Stimulated activated naive CD8-positive, alpha-beta T cell treated with anti-CD3 and anti-CD28 coated beads, Interleukin-15, Interleukin-2, amounts not matched to agents 100 U/mL and 50 U/mL, for 24 hours (primary cell): ENCODE measurements at regions not wholly inside any gene's neighbourhood (a gene's known extent, or its start where the extent isn't known, plus 50 kb on each side); places are given as distances from the start of the nearest gene placed in this dataset.
"Not testable (repeated sequence)": the region's sequence is repeated elsewhere in the genome, so short reads cannot be mapped to it uniquely, and the experiment has no call there.

Experiments
- ATAC-seq: fragments of 150-1000 bp; cut with Tn5 transposase; one replicate; pipeline ENCODE4 v1.10.0; 2021
- DNase-seq: peaks from one replicate; pipeline ENCODE4 v3.0.0; 2021

DNA sequence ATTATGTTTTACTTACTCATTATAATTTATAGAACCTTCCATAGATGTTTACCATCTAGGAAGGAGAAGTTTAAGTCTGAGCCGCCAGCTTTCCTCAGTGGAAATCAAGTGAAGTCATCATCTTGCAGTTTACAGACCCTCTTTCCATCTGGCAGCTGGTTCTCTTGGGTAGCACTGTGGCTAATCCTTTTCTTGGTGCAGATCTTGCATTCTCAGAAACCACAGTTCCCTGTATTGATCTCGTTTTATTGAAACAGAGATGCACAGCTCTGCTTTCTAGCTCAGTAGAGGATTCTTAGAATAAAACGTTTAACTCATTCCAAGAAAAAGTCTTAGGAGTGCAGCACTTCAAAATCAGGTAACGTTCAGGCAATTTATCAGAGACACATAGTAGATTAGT, 1154.7 kb downstream of the FOXD4L5 start:
- ATAC-seq, DNase-seq: not testable (repeated sequence)

DNA sequence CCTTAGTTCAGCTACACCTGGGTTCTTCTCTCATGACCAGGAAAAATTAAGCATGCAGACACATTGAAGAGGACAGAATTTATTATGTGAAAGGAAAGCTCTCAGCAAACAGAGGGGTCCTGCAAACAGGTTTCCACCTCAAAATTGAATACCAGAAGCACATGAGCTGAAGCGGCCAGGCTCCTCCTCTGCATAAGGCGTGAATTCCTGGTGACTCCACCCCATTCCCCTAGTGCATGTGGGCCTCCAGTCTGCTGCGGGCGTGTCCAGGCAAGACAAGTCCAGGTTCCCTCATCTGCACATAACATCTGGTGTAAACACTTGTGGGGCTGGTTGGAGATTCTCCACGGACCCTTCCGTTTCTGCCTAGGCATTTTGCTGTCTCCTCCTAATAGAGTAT, 1156.4 kb downstream of the FOXD4L5 start:
- DNase-seq (no peak), ATAC-seq (no peak)

DNA sequence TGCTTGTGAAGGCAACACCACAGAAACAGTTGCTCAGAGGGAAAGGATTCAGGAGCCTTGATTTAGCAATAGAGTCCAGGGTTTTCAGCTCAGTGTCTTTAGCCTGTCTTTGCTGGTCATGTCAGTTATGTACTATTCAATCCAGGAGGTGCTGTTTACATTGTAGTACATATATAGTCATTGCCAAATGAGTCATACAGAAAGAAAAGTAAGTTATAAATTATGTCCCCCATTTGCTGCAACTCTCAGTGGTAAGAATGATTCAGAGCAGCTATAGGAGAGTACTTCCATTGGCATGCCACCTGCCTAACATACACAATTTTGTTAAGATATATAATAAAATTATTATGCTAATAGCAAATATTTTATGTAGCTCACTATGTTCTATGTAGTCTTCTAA, 1163.4 kb downstream of the FOXD4L5 start:
- ATAC-seq: not testable (repeated sequence)

DNA sequence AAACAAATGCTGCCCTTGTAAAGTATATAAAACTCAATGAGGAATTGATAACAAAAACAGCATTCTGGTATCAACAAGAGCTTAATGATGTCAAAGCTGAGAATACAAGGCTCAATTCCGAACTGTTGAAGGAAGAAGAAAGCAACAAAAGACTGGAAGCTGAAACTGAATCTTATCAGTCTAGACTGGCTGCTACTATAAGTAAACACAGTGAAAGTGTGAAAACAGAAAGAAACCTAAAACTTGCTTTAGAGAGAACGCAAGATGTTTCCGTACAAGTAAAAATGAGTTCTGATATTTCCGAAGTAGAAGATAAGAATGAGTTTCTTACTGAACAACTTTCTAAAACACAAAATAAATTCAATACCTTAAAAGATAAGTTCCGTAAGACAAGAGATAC, 1167.7 kb downstream of the FOXD4L5 start:
- not testable (repeated sequence) for DNase-seq, ATAC-seq

More for the DNA sequence above, 1163.4 kb downstream of the FOXD4L5 start:
- DNase-seq: not testable (repeated sequence)

DNA sequence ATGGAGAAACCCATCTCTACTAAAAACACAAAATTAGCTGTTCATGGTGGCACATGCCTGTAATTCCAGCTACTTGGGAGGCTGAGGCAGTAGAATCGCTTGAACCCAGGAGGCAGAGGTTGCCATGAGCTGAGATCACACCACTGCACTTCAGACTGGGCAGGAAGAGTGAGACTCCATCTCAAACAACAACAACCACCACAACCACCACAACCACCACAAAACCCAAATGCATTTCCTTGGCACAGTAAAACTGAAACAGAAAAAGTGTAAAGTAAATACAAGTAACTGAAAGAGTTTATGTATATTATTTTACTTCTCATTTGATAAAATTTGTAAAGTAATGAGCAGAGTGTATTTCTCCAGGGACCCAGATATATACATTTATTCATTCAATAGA, 1177.1 kb downstream of the FOXD4L5 start:
- DNase-seq, ATAC-seq: not testable (repeated sequence)

DNA sequence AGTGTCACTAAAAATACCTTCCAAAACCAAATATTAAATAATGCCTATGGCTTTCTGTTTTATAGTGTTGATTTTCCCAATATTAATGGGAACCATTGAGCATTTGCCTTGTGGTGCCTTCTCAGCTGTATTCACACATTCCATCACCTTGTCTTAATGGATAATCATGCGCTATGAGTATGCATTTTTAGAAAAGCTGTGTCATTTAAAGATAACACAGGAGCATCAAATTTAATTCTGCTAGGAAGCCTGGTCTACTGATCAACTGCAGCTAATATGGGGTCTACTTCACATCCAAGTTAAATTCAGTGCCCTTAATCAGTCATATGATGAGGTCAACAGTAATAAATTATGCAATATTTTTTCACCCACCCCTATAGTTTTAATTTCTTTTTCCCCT, 1177.8 kb downstream of the FOXD4L5 start:
- not testable (repeated sequence) for ATAC-seq, DNase-seq

DNA sequence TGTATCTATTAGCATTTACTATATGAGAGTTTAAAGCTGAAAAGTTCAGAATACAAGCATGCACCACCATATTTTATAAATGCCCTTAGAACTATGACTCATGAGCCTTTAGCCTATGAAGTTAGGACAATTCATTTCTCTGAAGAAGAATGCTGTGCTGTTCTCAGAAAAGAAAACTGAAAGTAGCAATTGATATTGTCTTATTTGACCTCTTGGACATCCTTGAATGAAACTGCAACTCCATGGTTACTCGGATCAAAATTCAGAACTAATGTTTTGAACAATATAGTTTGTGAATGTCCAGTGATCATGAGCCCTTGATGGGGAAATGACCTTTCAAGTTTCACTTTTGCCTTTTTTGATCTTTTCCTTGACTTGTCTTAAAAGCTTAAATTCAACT, 1179.8 kb downstream of the FOXD4L5 start:
- not testable (repeated sequence) for ATAC-seq, DNase-seq

DNA sequence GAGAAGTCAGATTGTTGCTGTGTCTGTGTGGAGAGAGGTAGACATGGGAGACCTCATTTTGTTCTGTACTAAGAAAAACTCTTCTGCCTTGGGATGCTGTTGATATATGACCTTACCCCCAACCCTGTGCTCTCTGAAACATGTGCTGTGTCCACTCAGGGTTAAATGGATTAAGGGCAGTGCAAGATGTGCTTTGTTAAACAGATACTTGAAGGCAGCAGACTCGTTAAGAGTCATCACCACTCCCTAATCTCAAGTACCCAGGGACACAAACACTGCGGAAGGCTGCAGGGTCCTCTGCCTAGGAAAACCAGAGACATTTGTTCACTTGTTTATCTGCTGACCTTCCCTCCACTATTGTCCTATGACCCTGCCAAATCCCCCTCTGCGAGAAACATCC, 1183.5 kb downstream of the FOXD4L5 start:
- not testable (repeated sequence) for ATAC-seq

DNA sequence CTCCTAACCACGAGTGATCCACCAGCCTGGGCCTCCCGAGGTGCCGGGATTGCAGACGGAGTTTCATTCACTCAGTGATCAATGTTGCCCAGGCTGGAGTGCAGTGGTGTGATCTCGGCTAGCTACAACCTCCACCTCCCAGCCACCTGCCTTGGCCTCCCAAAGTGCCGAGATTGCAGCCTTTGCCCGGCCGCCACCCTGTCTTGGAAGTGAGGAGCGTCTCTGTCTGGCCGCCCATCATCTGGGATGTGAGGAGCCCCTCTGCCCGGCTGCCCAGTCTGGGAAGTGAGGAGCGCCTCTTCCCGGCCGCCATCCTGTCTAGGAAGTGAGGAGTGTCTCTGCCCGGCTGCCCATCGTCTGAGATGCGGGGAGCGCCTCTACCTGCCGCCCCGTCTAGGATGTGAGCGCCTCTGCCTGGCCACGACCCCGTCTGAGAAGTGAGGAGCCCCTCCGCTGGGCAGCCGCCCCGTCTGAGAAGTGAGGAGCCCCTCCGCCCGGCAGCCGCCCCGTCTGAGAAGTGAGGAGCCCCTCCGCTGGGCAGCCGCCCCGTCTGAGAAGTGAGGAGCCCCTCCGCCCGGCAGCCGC, 1184.3 kb downstream of the FOXD4L5 start:
- ATAC-seq, DNase-seq: not testable (repeated sequence)

More for the DNA sequence above, 1183.5 kb downstream of the FOXD4L5 start:
- DNase-seq: not testable (repeated sequence)

DNA sequence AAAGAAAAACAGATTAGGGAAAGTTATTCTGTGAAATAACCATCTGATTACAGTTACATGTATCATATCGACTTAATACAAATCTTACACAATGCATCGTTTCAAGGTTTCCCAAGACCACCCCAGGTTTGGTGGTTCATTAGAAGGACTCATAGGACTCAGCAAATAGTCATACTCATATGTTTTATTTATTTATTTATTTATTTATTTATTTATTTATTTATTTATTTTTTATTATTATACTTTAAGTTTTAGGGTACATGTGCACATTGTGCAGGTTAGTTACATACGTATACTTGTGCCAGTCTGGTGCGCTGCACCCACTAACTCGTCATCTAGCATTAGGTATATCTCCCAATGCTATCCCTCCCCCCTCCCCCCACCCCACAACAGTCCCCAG, 1199.0 kb downstream of the FOXD4L5 start:
- DNase-seq, ATAC-seq: not testable (repeated sequence)

DNA sequence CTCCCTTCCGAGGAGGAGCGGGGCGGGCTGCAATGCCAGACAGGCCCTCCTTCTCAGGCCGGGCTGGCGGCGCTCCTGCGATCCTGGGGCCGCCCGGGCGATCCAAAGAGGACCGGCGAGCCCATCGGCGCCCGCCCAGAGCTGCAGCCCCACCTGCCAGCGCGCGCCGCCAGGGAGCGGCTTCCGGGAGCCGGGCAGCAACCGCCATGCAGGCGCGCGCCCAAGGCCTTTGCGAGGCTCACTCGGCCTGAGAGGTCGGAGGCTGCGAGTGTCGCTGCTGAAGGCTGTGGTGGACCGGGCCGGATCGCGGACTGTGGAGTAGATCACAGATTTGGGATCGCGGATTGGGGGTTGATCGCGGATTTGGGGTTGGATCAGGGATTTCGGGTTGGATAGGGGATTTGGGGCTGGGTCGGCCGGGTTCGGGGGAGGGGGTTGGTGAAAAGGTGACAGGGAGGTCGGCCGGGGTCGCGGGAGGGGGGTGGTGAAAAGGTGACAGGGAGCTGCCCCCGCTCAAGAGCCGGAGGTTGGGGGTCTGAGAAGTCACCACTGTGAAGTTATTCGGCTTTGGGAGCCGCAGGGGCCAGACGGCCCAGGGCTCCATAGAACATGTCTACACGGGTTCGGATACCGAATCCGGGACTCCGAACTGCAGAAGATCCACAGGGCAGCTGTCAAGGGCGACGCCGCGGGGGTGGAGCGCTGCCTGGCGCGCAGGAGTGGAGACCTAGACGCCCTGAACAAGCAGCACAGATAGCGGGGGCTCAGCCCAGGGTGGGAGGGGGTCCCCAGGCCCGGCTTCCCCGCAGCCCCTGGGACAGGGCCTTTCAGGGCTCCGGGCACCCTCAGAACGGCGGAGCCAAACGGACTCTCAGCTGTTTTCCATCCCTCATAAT, 1213.4 kb downstream of the FOXD4L5 start:
- not testable (repeated sequence) for DNase-seq, ATAC-seq

DNA sequence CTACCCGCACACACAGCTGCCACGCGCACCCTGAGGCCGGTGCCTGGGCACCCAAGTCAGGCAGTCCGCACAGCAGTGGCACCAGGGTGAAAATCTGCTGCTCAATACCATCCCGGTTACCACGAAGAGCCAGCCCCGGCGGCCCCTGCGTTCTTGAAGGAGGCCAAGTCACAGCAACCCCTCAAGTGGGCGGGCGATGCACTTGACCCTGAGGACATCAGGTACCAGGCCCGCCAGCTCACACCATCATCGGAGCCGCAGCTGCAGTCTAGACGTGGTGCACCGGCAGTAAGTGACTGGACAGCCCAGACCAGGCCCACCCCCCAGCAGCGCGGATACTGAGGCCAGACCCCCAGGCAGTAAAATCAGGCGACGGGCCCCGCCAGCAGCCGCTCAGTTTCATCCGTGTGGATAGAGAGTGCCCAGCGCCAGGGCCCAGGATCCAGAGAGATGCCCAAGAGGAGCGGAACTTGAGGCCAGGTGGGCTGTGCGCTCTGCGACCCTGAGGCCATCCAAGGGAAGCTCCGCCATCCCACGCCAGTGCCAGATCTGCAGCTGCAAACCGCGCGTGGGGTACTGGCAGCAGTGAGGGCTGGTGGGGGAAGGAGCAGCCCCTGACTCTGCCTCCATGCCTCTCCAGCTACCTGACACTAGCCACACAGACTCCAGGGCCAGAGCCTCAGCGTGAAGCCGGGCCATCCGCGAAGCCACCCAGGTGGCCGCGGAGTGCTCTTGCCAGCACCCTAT, 1214.2 kb downstream of the FOXD4L5 start:
- not testable (repeated sequence) for ATAC-seq, DNase-seq

DNA sequence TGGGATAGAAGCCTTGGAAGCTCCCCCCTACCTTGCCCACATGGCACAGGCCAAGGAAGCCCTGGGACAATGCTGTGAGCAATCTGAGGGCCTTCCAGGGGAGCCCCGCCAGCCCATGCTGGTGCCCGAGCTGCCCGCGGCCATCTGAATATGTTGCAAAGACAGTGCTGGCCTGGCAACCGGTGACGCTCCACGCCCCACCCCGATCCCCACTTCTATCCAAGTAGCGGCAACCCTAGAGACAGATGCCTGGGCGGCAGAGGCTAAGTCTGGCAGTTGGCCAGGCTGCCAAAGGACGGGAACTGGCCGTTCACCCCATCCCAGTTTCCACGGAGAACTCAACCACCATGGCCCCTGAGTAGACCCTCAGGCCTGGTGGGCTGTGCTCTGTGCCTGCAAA, 1214.9 kb downstream of the FOXD4L5 start:
- not testable (repeated sequence) for DNase-seq, ATAC-seq

DNA sequence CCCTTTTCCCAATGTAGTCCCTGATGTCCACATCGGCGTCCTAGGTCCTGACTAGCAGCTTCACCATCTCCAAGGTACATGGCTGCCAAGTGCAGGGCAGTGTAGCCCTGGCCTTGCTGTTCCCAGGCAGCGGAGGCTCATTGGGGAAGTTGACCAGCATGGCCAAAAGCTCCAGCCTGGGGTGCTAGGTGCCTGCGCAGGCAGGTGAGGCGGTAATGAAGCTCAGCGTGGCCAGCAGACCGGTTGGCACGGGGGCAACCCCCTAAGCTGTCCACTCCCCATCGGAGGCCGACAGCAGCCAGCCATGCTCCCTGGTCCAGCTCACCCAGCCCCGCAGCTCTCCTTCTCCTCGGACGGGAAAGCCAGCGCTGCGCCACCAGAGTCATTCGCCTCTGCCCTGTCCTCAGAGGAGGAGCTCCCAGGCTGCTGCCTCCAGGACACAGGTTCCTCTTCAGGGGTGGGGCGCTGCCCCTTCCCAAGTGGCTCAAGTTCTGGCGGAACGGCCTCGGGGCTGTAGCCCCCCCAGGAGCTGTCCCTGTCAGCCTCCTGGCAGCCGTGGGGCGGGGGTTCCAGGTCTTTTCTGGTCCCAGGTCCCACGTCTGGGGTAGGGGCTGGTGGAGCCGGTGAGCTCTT, 1218.2 kb downstream of the FOXD4L5 start:
- no peak for DNase-seq
- no peak for ATAC-seq

DNA sequence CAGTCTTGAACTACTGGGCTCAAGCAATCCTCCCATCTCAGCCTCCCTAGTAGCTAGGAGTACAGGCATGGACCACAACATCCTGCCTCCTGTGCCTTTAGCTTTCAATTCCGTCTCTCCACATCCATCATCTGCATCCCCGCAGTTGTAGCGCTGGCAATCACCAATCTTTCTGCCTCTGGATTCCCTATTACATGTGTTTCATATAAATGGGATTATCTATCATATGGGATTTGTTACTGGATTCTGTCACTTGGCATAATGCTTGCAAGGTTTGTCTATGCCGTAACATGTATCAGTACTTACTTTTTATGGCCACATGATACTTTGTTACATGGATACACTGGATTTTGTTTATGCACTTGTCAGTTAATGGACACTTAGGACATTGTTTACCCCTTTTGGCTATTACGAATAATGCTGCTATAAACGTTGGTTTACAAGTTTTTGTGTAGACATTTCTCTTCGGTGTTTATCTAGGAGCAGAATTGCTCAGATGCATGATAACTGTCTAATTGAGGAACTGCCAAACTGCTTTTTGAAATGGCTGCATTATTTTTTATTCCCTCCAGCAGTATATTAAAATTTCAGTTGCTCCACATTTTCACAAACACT, 1223.9 kb downstream of the FOXD4L5 start:
- ATAC-seq (no peak), DNase-seq (no peak)

DNA sequence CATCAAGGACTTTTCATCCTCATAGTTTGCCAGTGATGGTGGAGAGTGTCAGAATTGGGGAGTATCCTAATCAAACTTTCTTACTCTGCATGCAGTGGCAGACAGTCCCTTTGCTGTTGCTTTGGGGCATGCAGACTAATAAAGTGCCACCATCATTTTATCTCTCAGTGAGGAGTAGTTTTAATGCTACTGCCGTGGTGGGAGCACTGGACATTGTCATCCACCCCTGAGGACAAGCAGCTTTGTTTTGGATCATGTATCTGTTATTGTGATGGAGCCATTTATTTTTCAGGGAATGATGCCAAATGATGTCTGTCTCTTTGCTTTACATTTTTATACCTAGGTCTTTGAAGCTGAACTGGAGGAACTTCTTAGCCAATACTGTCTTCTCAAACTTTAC, 1226.9 kb downstream of the FOXD4L5 start:
- DNase-seq, ATAC-seq: not testable (repeated sequence)

DNA sequence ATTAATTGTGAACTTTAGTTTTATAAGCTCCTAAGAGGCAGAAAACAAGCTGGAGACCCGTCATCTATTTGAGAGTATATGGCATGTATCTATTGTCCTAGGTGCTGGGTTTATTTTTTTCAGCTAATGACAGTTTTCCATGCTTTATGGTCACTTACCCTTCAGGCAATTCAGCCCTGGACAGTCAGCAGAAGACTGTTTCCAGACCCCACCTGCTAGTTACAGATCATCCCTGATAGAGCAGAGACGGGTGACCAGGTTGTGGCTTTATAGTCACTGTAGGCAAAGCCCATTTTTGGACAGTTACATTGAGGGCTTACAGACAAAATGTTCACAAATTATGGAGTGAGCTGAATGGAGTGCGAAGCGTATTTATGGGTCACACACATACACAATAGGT, 1227.5 kb downstream of the FOXD4L5 start:
- DNase-seq (no peak), ATAC-seq (no peak)

DNA sequence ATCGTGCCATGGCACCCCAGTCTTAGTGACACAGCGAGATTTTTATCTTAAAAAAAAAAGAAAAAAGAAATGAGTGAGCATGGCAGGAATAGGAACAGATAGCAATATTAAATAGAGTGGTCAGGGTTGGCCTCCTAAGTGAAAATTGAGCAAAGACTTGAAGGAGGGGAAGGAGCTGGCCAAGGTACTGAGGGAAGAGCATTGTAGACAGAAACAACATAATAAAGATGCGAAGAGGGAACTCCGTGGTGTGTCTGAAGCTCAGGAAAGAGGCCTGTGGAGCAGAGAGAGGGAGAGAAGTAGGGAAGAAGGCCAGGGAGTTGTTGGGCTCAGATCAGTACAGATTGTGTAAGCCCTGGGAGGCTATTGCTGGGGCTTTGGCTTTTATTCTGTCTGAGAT, 1256.1 kb downstream of the FOXD4L5 start:
- ATAC-seq, DNase-seq: not testable (repeated sequence)

DNA sequence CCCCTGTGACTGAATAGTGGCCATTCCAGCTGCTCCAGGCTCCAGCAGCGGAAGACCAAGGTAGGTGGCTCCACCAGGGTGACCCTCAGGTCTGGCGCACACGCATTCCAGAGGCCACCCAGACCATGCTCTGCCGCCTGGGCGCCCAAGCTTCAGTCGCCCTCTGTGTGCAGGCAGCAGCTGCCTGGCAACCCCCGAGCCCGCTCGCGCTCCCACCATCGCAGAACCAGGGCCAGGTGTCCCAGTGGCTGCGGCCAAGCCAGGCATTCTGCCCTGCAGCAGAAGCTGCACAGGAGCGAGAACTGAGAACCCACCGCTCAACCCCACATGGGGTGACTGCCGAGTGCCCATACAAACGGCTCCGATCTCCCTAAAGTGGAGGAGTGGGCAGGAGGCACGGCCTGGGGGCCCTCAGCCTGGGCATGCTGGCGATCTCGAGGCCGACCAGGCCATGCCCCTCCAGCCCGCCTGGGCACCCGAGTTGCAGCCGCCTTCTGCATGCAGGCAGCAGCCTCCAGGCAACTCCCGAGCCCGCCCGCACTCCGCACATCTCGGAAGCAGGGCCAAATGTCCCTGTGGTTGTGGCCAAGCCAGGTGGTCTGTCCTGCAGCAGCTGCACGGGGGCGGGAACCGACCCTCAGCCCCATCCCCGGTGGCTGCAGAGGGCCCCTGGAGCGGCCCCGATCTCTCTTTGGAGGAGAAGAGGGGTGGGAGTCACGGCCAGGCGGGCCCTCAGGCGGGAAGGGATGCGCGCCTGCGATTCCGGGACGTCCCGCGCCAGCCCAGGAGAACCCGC, 1264.1 kb downstream of the FOXD4L5 start:
- not testable (repeated sequence) for ATAC-seq, DNase-seq

DNA sequence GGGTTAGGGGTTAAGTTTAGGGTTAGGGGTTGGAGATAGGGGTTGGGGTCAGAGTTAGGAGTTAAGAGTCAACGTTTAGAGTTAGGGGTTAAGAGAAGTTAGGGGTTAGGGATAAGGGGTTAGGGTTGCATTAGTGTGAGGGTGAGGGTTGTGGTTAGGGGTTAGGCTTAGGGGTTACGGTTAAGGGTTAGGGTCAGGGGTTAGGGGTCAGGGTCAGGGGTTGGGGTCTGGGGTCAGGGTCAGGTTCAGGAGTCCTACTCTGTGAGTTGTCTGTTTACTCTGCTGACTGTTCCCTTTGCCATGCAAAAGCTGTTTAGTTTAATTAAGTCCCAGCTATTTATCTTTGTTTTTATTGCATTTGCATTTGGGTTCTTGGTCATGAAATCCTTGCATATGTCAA, 1267.3 kb downstream of the FOXD4L5 start:
- not testable (repeated sequence) for ATAC-seq, DNase-seq
